Chondrocyte (in vitro differentiated cells): ENCODE measurements at regions not wholly inside any gene's neighbourhood (a gene's known extent, or its start where the extent isn't known, plus 50 kb on each side); places are given as distances from the start of the nearest gene placed in this dataset.
"Not testable (repeated sequence)": the region's sequence is repeated elsewhere in the genome, so short reads cannot be mapped to it uniquely, and the experiment has no call there.

Experiments
- DNase-seq: peaks from one replicate; pipeline ENCODE4 v3.0.0; 2021; ENCODE audit warnings: mixed read lengths, low spot score
- H3K27ac Mint-ChIP-seq: one replicate; pipeline ENCODE4 v1.8.0; 2021; ENCODE audit warnings: mild to moderate bottlenecking, moderate library complexity, mixed read lengths; ENCODE audit not compliant: unreplicated experiment
- H3K27me3 Mint-ChIP-seq: 2 replicates; pipeline ENCODE4 v1.8.0; 2021; ENCODE audit warnings: low read depth, mixed read lengths
- H3K36me3 Mint-ChIP-seq: 2 replicates; pipeline ENCODE4 v1.8.0; 2021; ENCODE audit warnings: low read depth, mixed read lengths
- H3K4me1 Mint-ChIP-seq: 2 replicates; pipeline ENCODE4 v1.8.0; 2021; ENCODE audit warnings: low read depth, mild to moderate bottlenecking, mixed read lengths
- H3K4me3 Mint-ChIP-seq: one replicate; pipeline ENCODE4 v1.8.0; 2021; ENCODE audit warnings: mild to moderate bottlenecking, moderate library complexity, mixed read lengths; ENCODE audit not compliant: unreplicated experiment
- H3K9me3 Mint-ChIP-seq: 2 replicates; pipeline ENCODE4 v1.8.0; 2021; ENCODE audit warnings: low read depth, mixed read lengths
- CTCF ChIP-seq: fragments of 200-600 bp; sonication (generic); IDR thresholded peaks from 2 replicates; pipeline ENCODE4 v1.5.0; 2021; ENCODE audit warnings: antibody characterized with exemption, mild to moderate bottlenecking, moderate library complexity

DNA sequence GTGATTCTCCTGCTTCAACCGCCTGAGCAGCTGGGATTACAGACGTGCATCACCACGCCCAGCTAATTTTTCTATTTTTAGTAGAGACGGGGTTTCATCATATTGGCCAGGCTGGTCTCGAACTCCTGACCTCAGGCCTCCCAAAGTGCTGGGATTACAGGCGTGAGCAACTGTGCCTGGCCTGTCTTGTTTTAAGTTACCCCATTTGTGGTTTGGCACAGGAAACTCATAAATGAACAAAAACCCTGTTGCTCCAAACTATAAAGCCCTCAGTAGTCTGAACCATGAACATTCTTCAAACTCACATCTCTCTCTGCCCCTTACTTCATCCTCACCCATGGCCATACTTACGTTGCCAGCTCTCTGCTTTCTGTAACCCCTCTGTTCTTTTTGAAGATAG lies 61.7 kb downstream of the RHOU start:
- not testable (repeated sequence) for H3K4me3 Mint-ChIP-seq, H3K9me3 Mint-ChIP-seq, H3K36me3 Mint-ChIP-seq, H3K27ac Mint-ChIP-seq, DNase-seq, H3K27me3 Mint-ChIP-seq, H3K4me1 Mint-ChIP-seq

- no peak for TF ChIP-seq CTCF
- Mint-ChIP-seq H3K36me3 (no peaks in the 10 kb centered on the region), H3K4me1 (no peaks in the 10 kb centered on the region), H3K27ac (no peak overlapping the region), H3K27me3 (peaks cover 8% of the 10 kb centered on the region), H3K4me3 (no peak overlapping the region), H3K9me3 (no peaks in the 10 kb centered on the region)
- DNase-seq, result no peak
Observed at GRCh38 chr1:228798035-228798434, 62.8 kb downstream of the RHOU start.

GRCh38 chr1:228798548-228798947 lies 63.3 kb downstream of the RHOU start:
- no peak for DNase-seq
- Mint-ChIP-seq H3K4me3 (no peak overlapping the region), H3K9me3 (no peaks in the 10 kb centered on the region), H3K27me3 (peaks cover 8% of the 10 kb centered on the region), H3K27ac (no peak overlapping the region), H3K4me1 (no peaks in the 10 kb centered on the region), H3K36me3 (no peaks in the 10 kb centered on the region)
- no peak for TF ChIP-seq CTCF

DNA sequence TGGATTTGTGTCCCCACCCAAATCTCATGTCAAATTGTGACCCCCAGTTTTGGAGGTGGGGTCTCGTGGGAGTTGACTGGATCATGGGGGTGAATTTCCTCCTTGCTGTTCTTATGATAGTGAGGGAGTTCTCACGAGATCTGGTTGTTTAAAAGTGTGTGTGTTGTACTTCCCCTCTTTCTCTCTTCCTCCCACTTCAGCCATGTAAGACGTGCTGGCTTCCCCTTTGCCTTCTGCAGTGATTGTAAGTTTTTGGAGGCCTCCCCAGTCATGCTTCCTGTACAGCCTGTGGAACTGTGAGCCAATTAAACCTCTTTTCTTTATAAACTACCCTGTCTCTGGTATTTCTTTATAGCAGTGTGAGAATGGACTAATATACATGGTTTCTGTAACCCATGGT lies 64.6 kb downstream of the RHOU start:
- peaks cover 3% of the 10 kb centered on the region for H3K4me1 Mint-ChIP-seq
- no peak for DNase-seq
- peaks cover 16% of the 10 kb centered on the region for H3K27me3 Mint-ChIP-seq
- no peak for TF ChIP-seq CTCF
- no peak overlapping the region for H3K4me3 Mint-ChIP-seq
- no peaks in the 10 kb centered on the region for H3K9me3 Mint-ChIP-seq
- peaks cover 2% of the 10 kb centered on the region for H3K36me3 Mint-ChIP-seq
- no peak overlapping the region for H3K27ac Mint-ChIP-seq

DNA sequence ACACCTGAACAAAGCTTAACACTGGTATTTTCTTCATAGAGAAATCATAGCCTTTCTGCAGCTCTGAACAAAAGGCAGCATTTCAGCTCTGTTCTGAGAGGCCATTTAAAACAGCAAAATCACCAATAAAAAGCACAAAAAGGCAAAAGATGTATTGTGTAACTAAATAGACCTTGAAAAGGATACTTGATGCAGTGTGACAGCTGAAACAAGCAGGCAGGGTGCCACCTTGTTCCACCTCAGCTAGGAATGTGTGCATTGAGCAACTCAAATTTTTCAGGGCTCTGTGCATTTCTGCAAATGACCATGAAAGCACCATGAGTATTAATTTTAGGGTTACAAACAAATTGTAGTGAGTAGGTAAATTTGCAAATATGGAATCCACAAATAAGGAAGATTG lies 65.8 kb downstream of the RHOU start:
- Mint-ChIP-seq H3K9me3 (no peaks in the 10 kb centered on the region), H3K4me3 (no peak overlapping the region), H3K27ac (no peak overlapping the region), H3K27me3 (peaks cover 22% of the 10 kb centered on the region), H3K36me3 (peaks cover 2% of the 10 kb centered on the region), H3K4me1 (peaks cover 7% of the 10 kb centered on the region)
- TF ChIP-seq CTCF, result no peak
- DNase-seq, result no peak

DNA sequence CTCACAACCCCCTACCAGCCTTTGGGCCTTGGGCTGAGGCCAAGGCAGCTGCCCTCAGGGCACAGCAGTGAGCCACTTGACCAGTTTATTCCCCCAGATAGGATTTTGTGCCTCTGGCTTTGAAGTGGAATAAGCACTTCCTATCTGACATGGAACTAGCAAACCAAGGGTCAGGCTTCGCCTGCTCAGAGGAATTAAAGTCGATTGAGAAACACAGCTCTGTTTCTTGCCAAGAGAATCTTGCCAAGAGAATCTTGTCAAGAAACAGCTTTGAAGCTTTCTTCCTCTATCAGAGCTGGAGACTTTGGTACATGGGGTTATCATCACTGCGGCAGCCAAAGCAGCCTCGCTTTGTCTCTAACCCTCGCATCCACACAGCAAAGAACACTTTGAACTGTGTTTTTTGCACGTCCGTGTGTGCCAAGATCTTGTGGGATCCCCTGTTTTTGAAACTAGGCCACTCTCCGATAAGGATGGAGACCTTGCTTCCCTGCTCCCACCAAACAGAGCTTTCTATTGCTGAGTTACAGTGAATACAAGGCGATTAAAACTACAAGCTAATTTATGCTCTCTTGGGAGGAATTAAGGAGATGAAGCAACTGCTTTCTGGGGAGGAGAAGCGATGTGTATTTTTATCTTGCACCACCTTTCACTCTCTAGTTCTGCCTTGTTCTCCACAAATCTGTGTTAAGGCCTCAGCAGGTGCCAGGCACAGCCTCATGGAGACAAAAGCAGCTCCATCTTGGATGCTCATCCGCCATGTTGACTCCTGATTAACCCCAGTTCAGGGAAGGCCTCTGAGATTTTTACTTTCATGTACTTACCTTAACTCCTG lies 67.3 kb downstream of the RHOU start:
- TF ChIP-seq CTCF, result no peak
- DNase-seq, result no peak
- H3K9me3 Mint-ChIP-seq, result no peaks in the 10 kb centered on the region
- no peak overlapping the region for H3K27ac Mint-ChIP-seq
- H3K27me3 Mint-ChIP-seq, result peaks cover 22% of the 10 kb centered on the region
- peaks cover 7% of the 10 kb centered on the region for H3K4me1 Mint-ChIP-seq
- no peak overlapping the region for H3K4me3 Mint-ChIP-seq
- peaks cover 2% of the 10 kb centered on the region for H3K36me3 Mint-ChIP-seq
